Activated naive CD4-positive, alpha-beta T cell treated with Interleukin-2 at 50 U/mL for 16 hours (primary cell): ENCODE measurements at regions not wholly inside any gene's neighbourhood (a gene's known extent, or its start where the extent isn't known, plus 50 kb on each side); places are given as distances from the start of the nearest gene placed in this dataset.
"Not testable (repeated sequence)": the region's sequence is repeated elsewhere in the genome, so short reads cannot be mapped to it uniquely, and the experiment has no call there.

Source experiments
- DNase-seq: peaks from one replicate; pipeline ENCODE4 v3.0.0-alpha.2; 2020

DNA sequence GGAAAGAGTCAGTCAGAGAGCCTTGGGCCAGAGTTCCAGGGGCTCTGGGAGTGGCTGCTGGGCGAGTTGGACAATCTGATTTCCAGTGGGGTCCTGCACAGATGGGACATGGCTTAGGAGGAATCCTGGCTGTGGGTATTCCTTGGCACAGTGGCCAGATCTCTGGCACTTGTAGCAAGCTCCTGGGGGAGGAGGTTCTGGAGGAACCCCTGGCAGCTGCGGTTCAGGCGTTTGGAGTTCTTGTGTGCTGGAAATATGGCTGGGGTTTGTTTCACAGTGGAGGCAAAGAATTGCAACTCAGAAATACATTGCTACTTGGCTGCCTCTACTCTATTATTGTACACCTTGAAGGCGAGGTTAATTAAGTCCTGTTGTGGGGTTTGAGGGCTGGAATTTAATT, 67.2 kb upstream of the SLC4A7 start:
- not testable (repeated sequence) for DNase-seq

DNA sequence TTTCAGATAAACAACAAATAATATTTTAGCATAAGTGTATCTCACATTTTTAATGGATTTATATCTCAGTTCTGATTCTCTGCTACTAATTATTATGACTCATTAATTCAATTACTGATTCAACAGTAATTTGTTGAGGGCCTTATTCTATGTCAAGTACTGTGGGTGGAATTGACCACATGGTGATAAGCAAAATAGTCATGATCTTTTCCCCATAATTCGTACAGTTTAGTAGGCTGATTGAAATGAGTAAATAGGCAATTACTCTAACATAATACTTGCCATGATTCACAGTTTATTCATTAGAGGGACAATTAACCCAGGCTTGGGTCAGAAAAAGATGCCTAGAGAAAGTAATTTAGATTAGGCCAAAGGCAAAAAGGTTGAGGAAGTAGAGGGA, 60.9 kb upstream of the SLC4A7 start:
- no peak for DNase-seq

DNA sequence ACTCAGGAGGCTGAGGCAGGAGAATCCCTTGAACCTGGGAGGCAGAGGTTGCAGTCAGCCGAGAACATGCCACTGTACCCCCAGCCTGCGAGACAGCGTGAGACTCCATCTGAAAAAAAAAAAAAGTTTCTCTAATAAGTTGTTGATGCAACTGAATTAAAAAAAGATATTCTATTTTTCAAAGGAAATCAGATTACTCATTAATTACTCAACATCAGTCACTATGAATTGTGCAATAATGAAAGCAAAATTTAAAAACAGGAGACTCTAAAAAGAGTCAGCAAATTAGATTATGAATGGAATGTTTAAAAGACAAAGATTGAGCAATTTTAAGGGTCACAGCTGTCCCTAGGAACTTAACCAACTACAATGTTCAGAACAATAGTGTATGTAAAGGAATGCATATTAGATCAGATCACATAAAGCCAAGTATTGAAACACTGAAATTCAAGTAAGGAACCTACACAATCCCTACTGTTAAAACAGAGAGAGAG, 60.2 kb upstream of the SLC4A7 start:
- no peak for DNase-seq

DNA sequence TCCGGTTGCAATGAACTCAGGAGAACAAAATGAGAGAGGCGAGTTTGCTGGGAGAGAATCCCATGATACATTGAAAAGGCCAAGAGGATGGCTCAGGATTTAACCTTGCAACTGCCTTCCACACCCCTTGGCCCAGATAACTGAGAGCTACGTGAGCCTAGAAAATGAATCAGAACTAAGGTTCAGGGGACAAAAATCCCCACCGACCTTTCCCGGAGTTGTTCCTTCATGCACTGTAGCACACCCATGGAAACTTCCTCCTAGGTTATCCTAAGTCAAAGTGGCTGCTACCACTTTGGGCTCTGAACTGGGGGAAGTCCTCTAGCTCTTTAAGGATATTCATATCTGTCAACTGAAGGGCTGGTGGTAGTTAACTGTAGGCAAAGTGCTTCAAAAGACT, 58.3 kb upstream of the SLC4A7 start:
- no peak for DNase-seq

DNA sequence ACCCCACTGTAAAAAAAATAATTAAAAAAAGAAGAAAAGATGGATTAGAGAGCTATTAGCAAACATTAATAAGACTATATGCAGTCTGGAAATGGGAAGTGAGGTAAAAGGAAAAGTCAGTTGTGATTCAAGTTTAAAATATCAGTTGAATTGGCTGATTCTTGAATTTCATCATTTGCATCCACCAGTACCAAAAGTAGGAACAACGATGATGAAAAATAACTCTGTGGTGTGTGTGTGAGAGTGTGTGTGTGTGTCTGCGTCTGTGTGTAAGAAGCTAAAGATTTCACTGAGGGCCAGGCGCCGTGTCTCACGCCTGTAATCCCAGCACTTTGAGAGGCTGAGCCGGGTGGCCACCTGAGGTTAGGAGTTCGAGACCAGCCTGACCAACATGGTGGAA, 56.0 kb upstream of the SLC4A7 start:
- DNase-seq, result no peak

DNA sequence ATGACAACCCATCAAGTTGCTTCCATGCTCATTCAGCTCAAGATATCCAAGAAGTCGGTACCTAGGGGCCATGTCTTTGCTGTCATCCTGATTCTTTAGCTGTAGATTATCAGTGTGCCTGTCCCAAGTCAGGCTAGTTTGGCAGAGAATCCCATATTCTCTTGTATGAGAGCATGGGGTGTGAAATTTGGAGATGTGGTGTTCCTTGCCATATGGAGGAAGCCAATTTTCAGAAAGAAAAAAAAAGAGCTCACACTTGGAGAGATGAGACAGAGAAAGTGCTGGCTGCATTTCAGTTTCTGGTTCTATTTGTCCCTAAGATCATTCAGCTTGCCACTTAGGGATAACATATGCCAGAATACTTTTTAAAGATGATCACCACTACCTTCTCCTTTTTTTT, 52.3 kb upstream of the SLC4A7 start:
- no peak for DNase-seq

DNA sequence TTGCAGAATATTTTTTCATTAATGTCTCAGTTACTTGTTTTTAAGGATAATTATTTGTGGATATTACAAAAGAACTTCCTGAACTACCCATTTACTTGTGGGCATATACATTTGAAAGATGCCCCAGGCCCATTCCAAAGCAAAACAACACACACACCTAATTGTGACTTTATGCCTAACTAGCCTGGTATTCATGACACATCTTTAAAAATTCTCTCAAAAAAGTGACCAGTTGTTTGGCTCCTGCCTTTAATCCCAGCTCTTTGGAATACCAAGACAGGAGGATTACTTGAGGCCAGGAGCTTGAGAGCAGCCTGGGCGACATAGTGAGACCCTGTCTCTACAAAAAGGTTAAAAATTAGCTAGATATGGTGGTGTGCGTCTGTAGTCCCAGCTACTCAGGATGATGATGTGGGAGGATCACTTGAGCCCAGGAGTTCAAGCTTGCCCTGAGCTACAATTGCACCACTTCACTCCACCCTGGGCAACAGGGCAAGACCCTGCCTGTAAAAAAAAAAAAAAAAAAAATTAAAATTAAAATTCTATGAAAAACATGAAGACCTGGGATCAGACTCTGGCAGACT, 51.7 kb upstream of the SLC4A7 start:
- no peak for DNase-seq

DNA sequence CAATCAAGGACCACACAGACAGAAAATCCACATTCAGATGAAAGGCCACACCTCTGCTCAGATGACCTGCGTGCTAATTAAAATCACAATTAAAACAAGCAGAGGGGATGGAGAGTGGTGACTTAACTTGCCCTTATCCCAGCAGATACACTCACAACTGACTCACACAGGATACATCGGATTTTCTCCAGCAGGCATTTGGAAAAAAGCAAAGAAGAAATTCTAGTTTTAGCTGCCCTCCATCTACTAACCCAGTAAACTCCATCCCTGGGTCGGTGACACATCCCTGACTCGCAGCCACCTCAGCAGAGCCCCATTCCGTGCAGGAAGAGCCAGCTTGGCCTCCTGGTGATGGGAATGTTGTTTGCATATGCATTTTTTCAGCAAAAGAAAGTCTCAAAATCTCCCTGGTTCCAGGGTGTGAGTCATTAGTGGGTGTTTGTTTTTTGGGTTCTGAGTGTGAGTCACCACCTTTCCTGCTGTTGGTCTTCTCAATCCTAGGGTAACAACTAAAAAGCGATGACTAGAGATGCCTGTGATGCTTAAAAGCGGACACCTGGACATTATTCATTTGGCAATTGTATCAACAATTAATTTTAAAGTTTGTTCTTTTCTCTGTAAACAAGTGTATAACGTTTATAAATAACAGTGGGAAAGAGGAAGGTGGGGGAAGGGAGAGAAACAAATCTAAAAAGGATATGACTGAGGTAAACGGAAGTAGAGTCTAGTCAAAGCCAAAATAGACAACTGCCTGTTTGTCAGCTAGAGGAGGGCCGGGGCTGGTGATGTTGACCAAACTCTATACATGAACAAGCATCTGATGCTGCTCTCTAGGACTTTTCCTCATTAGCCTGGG, 49.8 kb upstream of the SLC4A7 start:
- DNase-seq, result peak; percentile 47
